ENCODE measurements at regions not wholly inside any gene's neighbourhood (a gene's known extent, or its start where the extent isn't known, plus 50 kb on each side); places are given as distances from the start of the nearest gene placed in this dataset.

- no peak for DNase-seq
These were observed 72.6 kb upstream of the MC3R start for GRCh38 chr20:56175884-56176283.

DNA sequence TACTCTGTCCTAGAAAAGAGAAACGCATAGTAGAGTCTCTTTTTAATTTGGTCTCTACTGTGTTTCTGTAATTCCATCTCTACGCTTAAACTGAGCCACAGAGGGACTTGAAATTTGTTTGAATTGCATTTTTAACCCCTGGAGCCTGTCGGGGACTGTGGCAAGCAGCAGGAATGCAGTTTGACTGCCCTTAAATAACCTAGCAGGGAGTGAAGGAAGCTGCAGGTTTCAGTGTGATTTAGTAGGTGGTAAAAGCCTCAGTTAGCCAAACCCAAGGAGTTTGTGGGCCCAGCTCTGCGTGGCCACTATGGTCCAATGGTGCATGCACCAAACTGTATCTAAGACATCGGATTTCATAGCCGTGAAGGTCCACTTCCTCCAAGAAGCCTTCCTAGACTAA is 70.3 kb upstream of the MC3R start:
- no peak for DNase-seq

GRCh38 chr20:56179051-56179450 is 69.5 kb upstream of the MC3R start:
- no peak for DNase-seq

DNA sequence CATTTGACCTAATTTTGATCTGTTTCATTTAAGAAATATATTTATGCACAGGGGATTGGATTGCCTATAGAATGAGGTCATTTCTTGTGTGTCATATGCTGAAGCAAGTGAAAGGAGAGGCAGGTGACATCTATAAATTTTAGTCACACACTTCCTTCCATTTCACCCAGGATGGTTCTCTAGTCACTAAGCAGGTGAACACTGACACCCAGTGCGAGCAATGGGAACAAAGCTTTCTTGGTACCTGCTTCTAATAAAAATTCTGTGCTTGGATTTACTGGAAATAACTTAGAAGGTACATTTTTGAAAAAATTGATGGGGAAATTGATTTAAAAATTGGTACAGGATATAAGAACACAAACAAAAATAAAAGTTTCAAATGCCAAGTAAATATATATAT is 66.9 kb upstream of the MC3R start:
- DNase-seq, result no peak

DNA sequence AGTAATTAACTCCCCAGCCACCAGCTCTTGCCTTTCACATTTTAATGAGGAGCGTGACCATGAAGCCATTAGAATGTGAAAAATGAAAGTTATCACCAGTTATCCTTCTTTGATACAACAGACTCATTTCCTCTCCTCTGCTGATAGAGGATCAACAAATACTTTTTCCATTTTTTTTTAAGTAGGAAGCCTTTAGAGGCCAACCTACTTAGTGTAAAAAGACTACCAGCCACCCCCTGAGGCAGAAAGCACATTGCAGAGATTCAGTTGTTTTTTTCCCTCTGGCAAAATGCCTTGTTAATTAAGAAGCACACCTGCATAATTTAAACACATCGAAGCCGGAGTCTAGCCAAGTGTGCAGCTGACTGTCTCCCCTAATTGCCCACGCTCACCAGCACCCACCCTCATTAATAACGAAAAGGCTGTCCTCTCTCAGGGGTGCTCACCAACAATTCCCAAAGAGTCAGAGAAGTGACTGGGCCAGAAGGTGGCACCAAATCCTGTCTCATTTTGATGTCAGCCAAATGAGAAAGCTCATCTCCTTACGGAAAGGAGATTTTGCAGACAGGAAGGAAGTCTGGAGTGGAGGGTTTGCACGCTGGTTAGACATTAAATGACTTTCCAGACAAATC is 60.9 kb upstream of the MC3R start:
- peak in 3 of 4 experiments; percentile 5 to 23 (median 7) for DNase-seq

DNA sequence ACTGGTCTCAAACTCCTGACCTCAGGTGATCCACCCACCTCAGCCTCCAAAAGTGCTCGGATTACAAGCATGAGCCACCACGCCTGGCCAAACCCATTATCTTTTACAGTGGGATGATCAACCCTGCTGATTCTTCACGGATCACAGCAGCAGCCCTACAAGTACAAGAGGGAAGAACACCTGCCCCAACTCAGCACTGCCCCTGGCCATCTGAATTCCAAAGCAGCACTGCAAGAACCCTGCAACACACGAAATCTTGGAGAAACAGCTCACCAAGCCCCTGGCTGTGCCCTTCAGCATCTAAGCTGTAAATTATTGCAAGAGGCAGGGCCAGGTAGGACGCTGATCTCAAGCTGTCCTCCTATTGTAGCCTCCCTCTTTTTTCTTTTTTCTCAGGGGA is 54.5 kb upstream of the MC3R start:
- no peak for DNase-seq

GRCh38 chr20:56195946-56196345 is 52.6 kb upstream of the MC3R start:
- DNase-seq, result no peak
